ENCODE measurements at regions not wholly inside any gene's neighbourhood (a gene's known extent, or its start where the extent isn't known, plus 50 kb on each side); places are given as distances from the start of the nearest gene placed in this dataset.
"Not testable (repeated sequence)": the region's sequence is repeated elsewhere in the genome, so short reads cannot be mapped to it uniquely, and the experiment has no call there.

GRCh38 chr10:83371696-83372490, 767.4 kb upstream of the GHITM start:
- FAIRE-seq: no peak

- no peak for FAIRE-seq
These were observed 766.7 kb upstream of the GHITM start for GRCh38 chr10:83372646-83373045.

- no peak for FAIRE-seq
These were observed 765.6 kb upstream of the GHITM start for GRCh38 chr10:83373671-83374070.

- FAIRE-seq: no peak
These were observed 764.6 kb upstream of the GHITM start for GRCh38 chr10:83374741-83375140.

GRCh38 chr10:83375274-83375673, 764.0 kb upstream of the GHITM start:
- FAIRE-seq: no peak

GRCh38 chr10:83397806-83398205, 741.5 kb upstream of the GHITM start:
- no peak for FAIRE-seq

GRCh38 chr10:83410570-83410969, 728.7 kb upstream of the GHITM start:
- FAIRE-seq: no peak

- FAIRE-seq: no peak
These were observed 714.0 kb upstream of the GHITM start for GRCh38 chr10:83425306-83425705.

GRCh38 chr10:83427101-83427500, 712.2 kb upstream of the GHITM start:
- FAIRE-seq: no peak

- FAIRE-seq: no peak
These were observed 706.9 kb upstream of the GHITM start for GRCh38 chr10:83432261-83433045.

- no peak for FAIRE-seq
These were observed 705.6 kb upstream of the GHITM start for GRCh38 chr10:83433705-83434104.

GRCh38 chr10:83448013-83448412, 691.3 kb upstream of the GHITM start:
- no peak for FAIRE-seq

- no peak for FAIRE-seq
These were observed 680.7 kb upstream of the GHITM start for GRCh38 chr10:83458611-83459010.

GRCh38 chr10:83459124-83459523, 680.2 kb upstream of the GHITM start:
- no peak for FAIRE-seq

GRCh38 chr10:83469728-83470331, 669.5 kb upstream of the GHITM start:
- FAIRE-seq: no peak

- no peak for FAIRE-seq
These were observed 663.1 kb upstream of the GHITM start for GRCh38 chr10:83476211-83476610.

GRCh38 chr10:83489161-83489560, 650.1 kb upstream of the GHITM start:
- FAIRE-seq: no peak

GRCh38 chr10:83492004-83492403, 647.3 kb upstream of the GHITM start:
- no peak for FAIRE-seq

- FAIRE-seq: no peak
These were observed 626.6 kb upstream of the GHITM start for GRCh38 chr10:83512681-83513080.

GRCh38 chr10:83515001-83515400, 624.3 kb upstream of the GHITM start:
- no peak for FAIRE-seq

GRCh38 chr10:83516788-83517187, 622.5 kb upstream of the GHITM start:
- no peak for FAIRE-seq

GRCh38 chr10:83517456-83517855, 621.9 kb upstream of the GHITM start:
- FAIRE-seq: no peak

- FAIRE-seq: no peak
These were observed 620.5 kb upstream of the GHITM start for GRCh38 chr10:83518779-83519178.

GRCh38 chr10:83520386-83520785, 618.9 kb upstream of the GHITM start:
- FAIRE-seq: not testable (repeated sequence)

Data from G401.6 (cell line).